Motor neuron (in vitro differentiated cells): ENCODE measurements at regions not wholly inside any gene's neighbourhood (a gene's known extent, or its start where the extent isn't known, plus 50 kb on each side); places are given as distances from the start of the nearest gene placed in this dataset.
"Not testable (repeated sequence)": the region's sequence is repeated elsewhere in the genome, so short reads cannot be mapped to it uniquely, and the experiment has no call there.

ENCODE experiments used
- ATAC-seq, 8 experiments: fragments of 200-7000 bp; cut with Tn5 transposase; replicated peaks in 6 of 8; 2 replicates each; pipeline ENCODE4 v1.8.0; 2021; ENCODE audit warnings: mild to moderate bottlenecking in 8 of 8, moderate library complexity in 8 of 8
- H3K27ac ChIP-seq, 2 donors: fragments of 250-450 bp; sonication (Bioruptor Pico); 2 replicates each; pipeline ENCODE4 v1.9.0; 2021; ENCODE audit warnings: antibody characterized with exemption in 2 of 2, mild to moderate bottlenecking in 2 of 2, moderate library complexity in 1 of 2
- H3K4me1 ChIP-seq, 2 donors: fragments of 250-450 bp; sonication (Bioruptor Pico); replicated peaks in 1 of 2; 2 replicates each; pipeline ENCODE4 v1.6.1; 2021; ENCODE audit warnings: antibody characterized with exemption in 2 of 2, mild to moderate bottlenecking in 2 of 2, moderate library complexity in 1 of 2
- H3K4me3 ChIP-seq, 5 donors: fragments of 250-450 bp; sonication (Bioruptor Pico); 2 replicates each; pipeline ENCODE4 v1.9.0; 2021; ENCODE audit warnings: antibody characterized with exemption in 5 of 5, mild to moderate bottlenecking in 5 of 5, moderate library complexity in 4 of 5
- WGBS, 10 experiments: fragments of 450-650 bp; shearing (Covaris generic); methylation state at CpG; one replicate each; pipeline ENCODE4 v1.0.0; 2022; 5-methylcytosine and 5-hydroxymethylcytosine counted together
- in situ Hi-C, 9 experiments: fragments of 400-800 bp; cut with MboI; loops; one replicate each; pipeline ENCODE4 v1.15.0; 2021; ENCODE audit warnings: low sequenced_read_pairs in 9 of 9, low pct_unique_long_range_greater_than_20kb in 2 of 9; ENCODE audit not compliant: unreplicated experiment in 9 of 9

GRCh38 chr4:148563684-148564083 lies 121.5 kb upstream of the NR3C2 start:
- 21 to 86% (median 66%) methylated on average over 1 to 3 of the region's 3 CpGs for WGBS, 10 experiments
- in situ Hi-C loops = no loop called here
- Histone ChIP-seq H3K27ac (no peak overlapping the region), H3K4me3 (no peak overlapping the region), H3K4me1 (no peaks in the 10 kb centered on the region)
- no peak for ATAC-seq

- in situ Hi-C loops = no loop called here
- ATAC-seq = no peak
- 17 to 100% (median 45%) methylated on average over 1 of the region's 1 CpG; no CpG with 5 or more reads in 6 of the 10 experiments for WGBS, 10 experiments
- Histone ChIP-seq H3K4me3 (no peak overlapping the region), H3K4me1 (no peaks in the 10 kb centered on the region), H3K27ac (no peak overlapping the region)
Measured at GRCh38 chr4:148561467-148561866, 119.3 kb upstream of the NR3C2 start.

- in situ Hi-C loops = no loop called here
- WGBS, 10 experiments = 0 to 100% (median 71%) methylated on average over 1 to 3 of the region's 3 CpGs
- no peak overlapping the region for H3K27ac ChIP-seq
Measured at GRCh38 chr4:148557793-148558192, 115.6 kb upstream of the NR3C2 start.

GRCh38 chr4:148550788-148551187 lies 108.6 kb upstream of the NR3C2 start:
- in situ Hi-C loops = no loop called here
- H3K4me3 ChIP-seq = no peak overlapping the region
- WGBS, 10 experiments = 20 to 100% (median 71%) methylated on average over 1 of the region's 1 CpG; no CpG with 5 or more reads in 2 of the 10 experiments
- H3K27ac ChIP-seq = no peak overlapping the region
- H3K4me1 ChIP-seq = no peaks in the 10 kb centered on the region
- ATAC-seq = no peak

More at GRCh38 chr4:148557793-148558192, 115.6 kb upstream of the NR3C2 start:
- no peak overlapping the region for H3K4me3 ChIP-seq
- H3K4me1 ChIP-seq = no peaks in the 10 kb centered on the region
- ATAC-seq = no peak

GRCh38 chr4:148542922-148543623 lies 100.9 kb upstream of the NR3C2 start:
- Histone ChIP-seq H3K4me1 (no peaks in the 10 kb centered on the region), H3K4me3 (no peak overlapping the region), H3K27ac (no peak overlapping the region)
- whole genome bisulfite sequencing, 10 experiments = 0 to 100% (median 71%) methylated on average over 1 to 4 of the region's 4 CpGs; no CpG with 5 or more reads in 1 of the 10 experiments
- no peak for ATAC-seq
- in situ Hi-C loops = no loop called here

GRCh38 chr4:148540622-148541326 lies 98.6 kb upstream of the NR3C2 start:
- 0 to 100% (median 73%) methylated on average over 1 to 4 of the region's 4 CpGs; no CpG with 5 or more reads in 2 of the 10 experiments for WGBS, 10 experiments
- ATAC-seq = no peak
- no peak overlapping the region for H3K4me3 ChIP-seq
- no peak overlapping the region for H3K27ac ChIP-seq
- in situ Hi-C loops = no loop called here
- no peaks in the 10 kb centered on the region for H3K4me1 ChIP-seq

- no peaks in the 10 kb centered on the region for H3K4me1 ChIP-seq
- no peak overlapping the region for H3K4me3 ChIP-seq
- no peak overlapping the region for H3K27ac ChIP-seq
- WGBS, 10 experiments = 35 to 97% (median 83%) methylated on average over 2 to 3 of the region's 3 CpGs; no CpG with 5 or more reads in 1 of the 10 experiments
- ATAC-seq = no peak
- in situ Hi-C loops = no loop called here
Measured at GRCh38 chr4:148539387-148539786, 97.2 kb upstream of the NR3C2 start.

- H3K27ac ChIP-seq, in situ Hi-C loops, H3K4me3 ChIP-seq, H3K4me1 ChIP-seq, ATAC-seq: not testable (repeated sequence)
- WGBS, 10 experiments = 0 to 100% (median 63%) methylated on average over 1 of the region's 1 CpG
Measured at GRCh38 chr4:148533851-148534250, 91.6 kb upstream of the NR3C2 start.

GRCh38 chr4:148530114-148530513 lies 87.9 kb upstream of the NR3C2 start:
- in situ Hi-C loops = no loop called here
- no peak for ATAC-seq
- Histone ChIP-seq H3K27ac (no peak overlapping the region), H3K4me3 (no peak overlapping the region), H3K4me1 (no peaks in the 10 kb centered on the region)

GRCh38 chr4:148527571-148527970 lies 85.4 kb upstream of the NR3C2 start:
- in situ Hi-C loops = no loop called here
- no peak for ATAC-seq
- no peaks in the 10 kb centered on the region for H3K4me1 ChIP-seq
- H3K4me3 ChIP-seq = no peak overlapping the region
- H3K27ac ChIP-seq = no peak overlapping the region

GRCh38 chr4:148522995-148523394 lies 80.8 kb upstream of the NR3C2 start:
- in situ Hi-C loops = no loop called here
- no peak for ATAC-seq
- no peak overlapping the region for H3K27ac ChIP-seq

GRCh38 chr4:148515248-148515647 lies 73.0 kb upstream of the NR3C2 start:
- H3K4me3 ChIP-seq = no peak overlapping the region
- no peaks in the 10 kb centered on the region for H3K4me1 ChIP-seq
- WGBS, 10 experiments = 0 to 83% (median 13%) methylated on average over 1 of the region's 1 CpG; no CpG with 5 or more reads in 3 of the 10 experiments
- ATAC-seq = peak in 3 of 8 experiments; percentile 39 to 80 (median 64)
- no peak overlapping the region for H3K27ac ChIP-seq
- in situ Hi-C loops = no loop called here

More at GRCh38 chr4:148522995-148523394, 80.8 kb upstream of the NR3C2 start:
- Histone ChIP-seq H3K4me1 (no peaks in the 10 kb centered on the region), H3K4me3 (no peak overlapping the region)
- 0 to 100% (median 78%) methylated on average over 1 to 4 of the region's 4 CpGs; no CpG with 5 or more reads in 5 of the 10 experiments for WGBS, 10 experiments

GRCh38 chr4:148514581-148514980 lies 72.4 kb upstream of the NR3C2 start:
- no peak overlapping the region for H3K4me3 ChIP-seq
- no peak for ATAC-seq
- H3K27ac ChIP-seq = no peak overlapping the region
- WGBS, 10 experiments = 50 to 100% (median 83%) methylated on average over 1 to 2 of the region's 2 CpGs; no CpG with 5 or more reads in 4 of the 10 experiments
- H3K4me1 ChIP-seq = no peaks in the 10 kb centered on the region
- in situ Hi-C loops = no loop called here

- H3K4me3 ChIP-seq = no peak overlapping the region
- no peaks in the 10 kb centered on the region for H3K4me1 ChIP-seq
- H3K27ac ChIP-seq = no peak overlapping the region
- in situ Hi-C loops = no loop called here
- no peak for ATAC-seq
- WGBS, 10 experiments = 0 to 86% (median 50%) methylated on average over 1 of the region's 1 CpG; no CpG with 5 or more reads in 1 of the 10 experiments
Measured at GRCh38 chr4:148514041-148514440, 71.8 kb upstream of the NR3C2 start.
